ENCODE measurements at regions not wholly inside any gene's neighbourhood (a gene's known extent, or its start where the extent isn't known, plus 50 kb on each side); places are given as distances from the start of the nearest gene placed in this dataset.

DNA sequence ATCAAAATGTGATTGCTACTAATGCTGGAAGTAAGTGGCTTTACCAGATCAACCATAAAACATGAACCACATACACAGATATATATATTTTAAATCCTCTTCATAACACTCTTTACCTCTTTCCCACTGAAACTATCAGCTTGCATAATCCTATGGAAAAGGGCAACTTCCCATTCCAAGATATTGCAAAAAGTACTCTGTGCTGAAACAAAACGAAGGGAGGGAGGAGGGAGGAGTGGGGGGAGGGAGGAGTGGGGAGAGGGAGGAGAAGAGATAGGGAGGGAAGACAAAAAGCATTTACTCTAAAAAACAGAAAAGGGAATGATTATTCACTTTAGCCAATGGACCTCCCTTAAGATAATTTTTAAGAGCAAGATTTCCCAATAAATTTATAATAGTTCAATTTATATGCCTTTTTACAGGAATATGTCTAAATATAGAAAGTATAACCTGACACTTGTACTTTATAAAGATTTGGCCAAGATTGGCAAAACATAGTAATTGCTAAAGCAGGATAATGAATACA lies 344.8 kb upstream of the NFE2L3 start:
- Histone ChIP-seq H3K27ac (no peak overlapping the region), H3K36me3 (replicated peaks in 1 of 2; ENCODE audit: insufficient read depth in 1 of 2, low read depth in 2 of 2) (no peaks in the 10 kb centered on the region), H3K4me1 (no peaks in the 10 kb centered on the region), H3K9me3 (no peaks in the 10 kb centered on the region), H3K4me3 (no peak overlapping the region), H3K27me3 (no peaks in the 10 kb centered on the region)
- ATAC-seq (no peak), DNase-seq (no peak)
- intact Hi-C loops (cut with DNase I) = no loop called here
- 10 to 24% methylated on average over 1 of the region's 1 CpG for WGBS, 2 donors
- TF ChIP-seq POLR2A (IDR thresholded peaks at IDR 0.05) (no peak), CTCF (IDR thresholded peaks at IDR 0.05) (no peak)

DNA sequence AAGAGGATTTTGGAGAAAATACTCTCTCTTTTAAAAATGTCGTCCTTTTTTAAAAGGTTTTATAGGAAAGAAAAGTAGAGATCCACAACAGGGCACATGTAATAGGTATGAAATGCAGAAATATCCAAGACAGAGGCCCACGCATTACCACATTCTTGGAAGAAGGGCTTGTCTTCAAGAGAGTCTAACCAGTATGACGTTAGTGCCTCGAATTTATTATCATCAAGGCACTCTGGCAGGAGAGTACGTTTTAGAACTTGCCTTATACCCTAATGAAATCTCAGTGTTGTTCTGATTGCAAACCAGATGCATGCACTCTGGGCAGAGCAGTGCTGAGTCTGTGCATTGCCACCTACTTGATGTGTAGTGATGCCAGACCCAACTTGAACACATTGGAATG lies 342.6 kb upstream of the NFE2L3 start:
- 69 to 79% methylated on average over 5 of the region's 5 CpGs for WGBS, 2 donors
- ATAC-seq = no peak
- intact Hi-C loops (cut with DNase I) = no loop called here

DNA sequence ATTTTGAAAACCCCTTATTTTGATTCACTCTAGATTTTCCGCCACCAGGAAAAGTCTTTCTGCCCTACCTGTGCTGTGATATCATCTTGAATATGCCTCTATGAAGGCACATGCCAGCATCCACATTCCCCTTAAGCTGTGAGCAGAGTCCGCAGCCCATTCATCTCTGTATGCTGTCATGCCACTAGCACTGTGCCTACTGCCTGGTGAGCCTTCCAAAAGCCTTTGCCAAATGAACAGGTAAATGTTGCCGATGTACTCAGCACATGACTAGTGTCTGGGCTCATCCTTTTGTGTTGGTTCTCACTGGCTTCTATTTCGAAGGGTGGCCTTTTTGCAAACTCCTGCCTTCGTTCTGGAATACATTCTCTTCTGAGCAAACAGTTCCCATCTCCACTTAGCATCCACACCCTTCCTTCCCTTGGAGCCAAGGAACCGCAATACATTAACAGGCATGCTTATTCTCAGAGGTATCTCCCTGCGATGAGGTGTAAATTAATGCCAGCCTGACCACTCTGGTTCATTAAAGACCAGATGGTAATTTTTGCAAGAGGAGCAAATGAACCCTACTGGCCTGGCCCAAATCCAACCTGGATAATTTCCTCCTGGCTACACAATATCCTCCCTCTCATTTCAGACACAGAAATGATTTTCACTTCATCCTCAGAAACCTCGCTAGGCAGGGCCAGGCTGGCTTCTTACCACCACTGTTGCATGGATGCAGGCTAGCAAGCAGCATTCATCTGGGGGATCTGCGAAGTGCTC lies 339.7 kb upstream of the NFE2L3 start:
- H3K27me3 ChIP-seq = no peaks in the 10 kb centered on the region
- no peaks in the 10 kb centered on the region for H3K9me3 ChIP-seq
- no peaks in the 10 kb centered on the region for H3K4me1 ChIP-seq
- DNase-seq (no peak), ATAC-seq (no peak)
- no peaks in the 10 kb centered on the region for H3K36me3 ChIP-seq (replicated peaks in 1 of 2; ENCODE audit: insufficient read depth in 1 of 2, low read depth in 2 of 2)
- intact Hi-C loops (cut with DNase I) = no loop called here
- no peak overlapping the region for H3K27ac ChIP-seq
- TF ChIP-seq CTCF (IDR thresholded peaks at IDR 0.05) (no peak), POLR2A (IDR thresholded peaks at IDR 0.05) (no peak)
- H3K4me3 ChIP-seq = no peak overlapping the region
- 78 to 89% methylated on average over 9 of the region's 9 CpGs for WGBS, 2 donors

More for the DNA sequence above, 342.6 kb upstream of the NFE2L3 start:
- no peaks in the 10 kb centered on the region for H3K4me1 ChIP-seq
- no peaks in the 10 kb centered on the region for H3K36me3 ChIP-seq (replicated peaks in 1 of 2; ENCODE audit: insufficient read depth in 1 of 2, low read depth in 2 of 2)
- no peak for DNase-seq
- no peaks in the 10 kb centered on the region for H3K27me3 ChIP-seq
- H3K4me3 ChIP-seq = no peak overlapping the region
- TF ChIP-seq CTCF (IDR thresholded peaks at IDR 0.05) (no peak), POLR2A (IDR thresholded peaks at IDR 0.05) (no peak)
- H3K9me3 ChIP-seq = no peaks in the 10 kb centered on the region
- no peak overlapping the region for H3K27ac ChIP-seq

DNA sequence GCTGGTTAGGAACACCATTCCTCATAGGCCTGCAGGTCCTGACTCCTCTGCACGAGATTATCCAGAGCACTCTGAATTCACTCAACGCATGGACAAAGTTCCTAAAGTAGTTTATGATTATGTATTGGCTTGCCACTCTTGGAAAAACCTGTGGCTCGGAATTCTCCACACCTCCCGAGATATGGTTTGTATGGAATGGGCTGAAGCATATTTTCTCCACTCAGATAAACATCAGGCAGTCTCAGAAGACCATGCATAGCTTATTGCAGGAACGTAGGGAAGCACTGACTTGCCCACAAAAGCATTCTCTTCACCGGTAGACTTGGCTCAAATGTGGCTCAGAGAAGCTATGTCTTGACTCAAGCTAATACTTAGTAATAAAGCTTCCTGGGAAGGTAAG lies 338.6 kb upstream of the NFE2L3 start:
- Histone ChIP-seq H3K36me3 (replicated peaks in 1 of 2; ENCODE audit: insufficient read depth in 1 of 2, low read depth in 2 of 2) (no peaks in the 10 kb centered on the region), H3K9me3 (no peaks in the 10 kb centered on the region), H3K27ac (no peak overlapping the region), H3K4me1 (no peaks in the 10 kb centered on the region), H3K4me3 (no peak overlapping the region), H3K27me3 (no peaks in the 10 kb centered on the region)
- DNase-seq = no peak
- 78 to 83% methylated on average over 6 of the region's 6 CpGs for WGBS, 2 donors
- no peak for ATAC-seq
- intact Hi-C loops (cut with DNase I) = no loop called here
- TF ChIP-seq POLR2A (IDR thresholded peaks at IDR 0.05) (no peak), CTCF (IDR thresholded peaks at IDR 0.05) (no peak)

- ATAC-seq (no peak), DNase-seq (no peak)
- no peak overlapping the region for H3K27ac ChIP-seq
- no peak for TF ChIP-seq CTCF (IDR thresholded peaks at IDR 0.05)
- TF ChIP-seq POLR2A (IDR thresholded peaks at IDR 0.05) = no peak
- no peaks in the 10 kb centered on the region for H3K36me3 ChIP-seq (replicated peaks in 1 of 2; ENCODE audit: insufficient read depth in 1 of 2, low read depth in 2 of 2)
- 63 to 69% methylated on average over 2 of the region's 2 CpGs for WGBS, 2 donors
- no peaks in the 10 kb centered on the region for H3K9me3 ChIP-seq
- no peaks in the 10 kb centered on the region for H3K4me1 ChIP-seq
- intact Hi-C loops (cut with DNase I) = no loop called here
- no peaks in the 10 kb centered on the region for H3K27me3 ChIP-seq
- no peak overlapping the region for H3K4me3 ChIP-seq
Observed at GRCh38 chr7:25815711-25816110, 336.3 kb upstream of the NFE2L3 start.
